Endothelial cell of hepatic sinusoid (primary cell): ENCODE measurements at regions not wholly inside any gene's neighbourhood (a gene's known extent, or its start where the extent isn't known, plus 50 kb on each side); places are given as distances from the start of the nearest gene placed in this dataset.

Source experiments
- in situ Hi-C: cut with HindIII; loops from 2 replicates; pipeline ENCODE4 v1.10.0; 2017; ENCODE audit warnings: low sequenced_read_pairs

GRCh38 chr2:241942416-241943208 lies 73.1 kb downstream of the RTP5 start:
- in situ Hi-C loops: no loop called here

- in situ Hi-C loops: no loop called here
Observed at GRCh38 chr2:241943209-241943850, 73.8 kb downstream of the RTP5 start.

DNA sequence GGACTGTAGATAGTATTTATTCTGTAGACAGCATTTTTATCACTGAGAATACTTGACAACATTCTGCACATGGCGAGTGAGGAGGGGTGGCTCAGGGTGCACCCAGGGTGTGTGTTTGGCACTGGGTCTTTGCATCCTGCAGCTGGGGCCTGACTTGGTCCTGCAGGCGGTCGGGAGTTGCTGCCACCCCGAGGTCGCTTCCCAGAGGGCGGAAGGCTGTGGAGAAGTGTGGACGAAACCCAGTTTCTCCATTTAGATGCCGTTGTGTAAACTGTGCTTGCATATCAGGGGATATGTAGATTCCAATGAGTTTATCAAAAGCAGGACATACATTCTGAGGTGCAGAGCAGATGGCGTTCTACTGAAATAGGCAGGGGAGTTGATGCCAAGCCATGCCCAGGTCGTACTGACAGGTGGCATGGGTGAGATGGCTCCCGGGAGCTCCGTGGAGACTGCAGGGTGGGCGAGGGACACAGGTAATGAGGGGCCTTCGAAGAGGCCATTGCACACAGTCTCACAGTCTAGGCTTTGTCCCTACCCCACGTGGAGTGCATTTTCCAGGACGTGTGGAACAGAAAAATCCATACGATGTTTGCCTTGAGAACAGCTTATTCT lies 74.5 kb downstream of the RTP5 start:
- in situ Hi-C loops: no loop called here

- in situ Hi-C loops: no loop called here
Observed at GRCh38 chr2:241944821-241945220, 75.3 kb downstream of the RTP5 start.

- in situ Hi-C loops: no loop called here
Observed at GRCh38 chr2:241945311-241945710, 75.8 kb downstream of the RTP5 start.

GRCh38 chr2:241945803-241946202 lies 76.3 kb downstream of the RTP5 start:
- in situ Hi-C loops: no loop called here

DNA sequence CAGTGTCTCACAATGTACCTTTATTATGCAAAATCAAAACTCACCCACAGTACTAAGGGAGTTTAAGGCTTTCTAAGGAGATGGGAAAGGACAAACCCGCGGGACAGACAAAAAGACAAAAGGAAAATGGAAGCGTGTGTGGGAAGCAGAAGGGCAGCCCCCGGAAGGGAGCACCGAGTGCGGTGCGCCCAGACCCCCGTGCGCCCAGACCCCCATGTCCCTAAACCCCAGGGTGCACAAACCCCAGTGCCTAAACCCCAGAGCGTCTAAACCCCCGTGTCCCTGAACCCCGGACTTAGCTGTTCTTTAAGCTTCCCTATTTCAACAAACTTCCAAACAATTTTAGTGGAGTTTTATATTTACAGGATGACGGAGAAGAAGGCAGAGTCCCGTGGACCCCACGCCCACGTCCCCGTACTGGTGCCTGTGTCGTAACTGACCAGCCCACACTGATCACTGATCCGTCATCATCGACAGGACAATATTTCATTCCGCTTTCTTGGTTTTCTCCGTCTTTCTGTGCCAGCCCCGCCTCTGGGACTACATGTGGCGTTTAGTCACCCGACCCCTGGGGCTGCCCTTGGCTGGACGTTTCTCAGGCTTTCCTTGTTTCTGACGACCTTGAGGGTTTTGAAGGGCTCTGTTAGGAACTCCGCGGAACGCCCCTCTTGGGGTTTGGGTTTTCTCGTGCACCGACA lies 76.9 kb downstream of the RTP5 start:
- in situ Hi-C loops: no loop called here

GRCh38 chr2:241947004-241947350 lies 77.4 kb downstream of the RTP5 start:
- in situ Hi-C loops: no loop called here

DNA sequence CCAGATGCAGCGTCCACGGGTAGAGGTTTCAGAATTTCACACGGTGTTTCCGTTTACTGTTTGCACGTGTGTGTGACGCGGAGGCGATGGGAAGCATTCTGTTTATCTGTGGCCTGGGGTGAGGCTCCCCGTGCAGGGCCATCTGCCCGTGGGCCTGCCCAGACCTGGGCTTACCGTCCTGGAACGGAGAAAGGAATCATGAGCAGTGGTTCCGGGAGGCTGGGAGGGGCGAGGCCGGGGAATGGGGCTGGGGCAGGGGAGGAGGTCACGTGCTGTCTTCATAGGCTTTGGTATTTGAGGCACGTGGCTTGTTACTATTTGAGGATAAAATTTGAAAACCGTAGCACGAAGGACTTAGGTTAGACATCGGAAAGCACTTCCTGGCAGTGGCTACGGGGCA lies 77.9 kb downstream of the RTP5 start:
- in situ Hi-C loops: no loop called here

DNA sequence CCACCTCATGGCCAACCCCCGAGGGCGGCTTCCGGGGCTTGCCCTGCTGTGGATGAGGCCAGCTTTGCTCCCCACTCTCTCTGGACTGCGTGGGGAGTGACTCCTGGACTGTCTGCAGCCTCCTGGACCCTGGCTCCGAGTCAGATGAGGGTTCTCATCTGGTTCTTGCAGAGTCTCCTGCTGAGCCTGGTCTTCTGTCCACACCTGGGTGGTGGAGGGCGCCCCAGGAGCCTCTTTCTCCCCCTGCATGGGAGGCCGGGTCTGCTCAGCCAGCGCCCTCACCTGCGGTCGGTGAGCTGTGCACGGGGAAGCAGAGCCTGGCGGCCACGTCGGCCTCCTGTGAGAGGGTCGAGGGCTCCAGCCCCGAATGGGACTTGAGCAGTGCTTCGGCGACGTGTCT lies 78.3 kb downstream of the RTP5 start:
- in situ Hi-C loops: no loop called here

DNA sequence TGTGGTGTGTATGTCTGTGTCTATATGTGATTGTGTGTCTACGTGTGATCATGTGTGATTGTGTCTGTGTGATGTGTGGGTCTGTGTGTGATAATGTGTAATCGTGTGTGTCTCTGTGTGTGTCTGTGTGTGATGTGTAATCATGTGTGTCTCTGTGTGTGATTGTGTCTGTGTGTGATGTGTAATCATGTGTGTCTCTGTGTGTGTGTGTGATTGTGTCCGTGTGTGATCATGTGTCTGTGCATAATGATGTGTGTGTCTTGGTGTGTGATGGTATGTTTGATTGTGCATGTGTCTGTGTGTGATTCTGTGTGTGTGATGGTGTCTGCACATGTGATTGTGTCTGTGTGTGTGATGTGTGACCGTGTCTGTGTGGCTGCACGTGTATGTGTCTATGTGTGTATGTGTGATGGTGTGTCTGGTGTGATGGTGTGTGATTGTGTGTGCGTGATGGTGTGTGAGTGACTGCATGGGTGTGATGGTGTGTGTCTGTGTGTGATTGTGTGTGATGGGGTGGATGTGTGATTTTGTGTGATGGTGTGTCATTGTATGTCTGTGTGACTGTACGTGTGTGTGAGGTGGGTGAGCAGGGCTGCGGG lies 78.9 kb downstream of the RTP5 start:
- in situ Hi-C loops: no loop called here

DNA sequence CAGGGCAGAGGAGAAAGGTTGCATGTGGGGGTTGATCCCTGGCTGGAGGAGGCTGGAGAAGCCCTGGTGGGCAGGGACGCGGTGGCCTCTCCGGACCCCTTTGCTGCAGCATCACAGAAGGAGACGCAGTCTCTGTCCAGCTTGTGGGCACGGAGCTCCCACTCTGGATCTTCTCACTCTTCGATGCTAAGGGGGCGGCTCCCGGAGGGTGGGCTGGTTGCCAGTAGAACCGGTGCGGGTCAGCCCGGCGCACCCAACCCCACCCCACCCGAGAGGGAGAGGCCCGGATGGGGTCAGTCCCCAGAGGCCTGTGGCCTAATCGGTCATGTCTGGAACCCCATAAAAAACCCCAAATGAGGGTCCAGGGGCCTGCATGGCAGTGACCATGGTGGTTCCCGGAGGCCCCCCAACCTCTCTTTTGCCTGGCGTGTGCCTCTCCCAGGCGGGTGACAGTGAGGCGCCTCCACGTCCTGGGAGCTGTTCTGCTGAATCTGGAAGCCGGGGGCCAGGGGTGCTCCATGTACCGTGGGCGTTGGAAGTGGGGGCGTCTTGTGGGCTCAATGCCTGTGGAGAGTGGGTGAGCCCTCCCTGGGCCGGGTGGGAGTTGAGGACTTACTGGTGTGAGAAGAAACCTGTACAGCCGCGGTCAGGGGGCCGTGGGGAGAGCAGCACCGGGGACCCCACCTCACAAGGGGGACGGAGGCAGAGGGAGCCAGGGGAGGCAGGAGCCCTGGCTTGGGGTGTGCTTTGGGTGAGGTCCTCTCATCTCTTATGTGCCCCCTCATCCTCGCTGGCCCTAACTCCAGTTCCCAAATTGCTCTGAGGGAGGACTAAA lies 79.6 kb downstream of the RTP5 start:
- in situ Hi-C loops: no loop called here

GRCh38 chr2:241949736-241950412 lies 80.3 kb downstream of the RTP5 start:
- in situ Hi-C loops: no loop called here

GRCh38 chr2:241950413-241951315 lies 81.1 kb downstream of the RTP5 start:
- in situ Hi-C loops: no loop called here

DNA sequence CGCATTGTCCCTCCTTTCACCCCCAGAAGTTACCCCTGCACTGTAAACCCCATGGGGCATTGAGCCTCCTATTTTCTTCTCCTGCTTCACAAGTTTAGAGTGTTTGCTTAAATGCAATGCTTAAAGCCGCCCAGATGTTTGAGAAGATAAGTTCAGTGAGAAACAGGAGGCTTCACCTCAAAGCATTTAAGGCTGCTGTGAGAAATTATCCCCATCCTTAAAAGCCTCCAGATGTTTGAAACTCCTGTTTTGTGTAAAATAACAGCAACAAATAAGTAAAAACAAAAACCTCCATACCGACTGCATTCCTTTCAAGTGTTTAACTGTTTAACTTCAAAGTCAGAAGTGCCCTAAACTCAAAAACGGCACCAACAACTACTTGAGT lies 81.8 kb downstream of the RTP5 start:
- in situ Hi-C loops: no loop called here

GRCh38 chr2:241951920-241952319 lies 82.4 kb downstream of the RTP5 start:
- in situ Hi-C loops: no loop called here

GRCh38 chr2:241952816-241953215 lies 83.3 kb downstream of the RTP5 start:
- in situ Hi-C loops: no loop called here

DNA sequence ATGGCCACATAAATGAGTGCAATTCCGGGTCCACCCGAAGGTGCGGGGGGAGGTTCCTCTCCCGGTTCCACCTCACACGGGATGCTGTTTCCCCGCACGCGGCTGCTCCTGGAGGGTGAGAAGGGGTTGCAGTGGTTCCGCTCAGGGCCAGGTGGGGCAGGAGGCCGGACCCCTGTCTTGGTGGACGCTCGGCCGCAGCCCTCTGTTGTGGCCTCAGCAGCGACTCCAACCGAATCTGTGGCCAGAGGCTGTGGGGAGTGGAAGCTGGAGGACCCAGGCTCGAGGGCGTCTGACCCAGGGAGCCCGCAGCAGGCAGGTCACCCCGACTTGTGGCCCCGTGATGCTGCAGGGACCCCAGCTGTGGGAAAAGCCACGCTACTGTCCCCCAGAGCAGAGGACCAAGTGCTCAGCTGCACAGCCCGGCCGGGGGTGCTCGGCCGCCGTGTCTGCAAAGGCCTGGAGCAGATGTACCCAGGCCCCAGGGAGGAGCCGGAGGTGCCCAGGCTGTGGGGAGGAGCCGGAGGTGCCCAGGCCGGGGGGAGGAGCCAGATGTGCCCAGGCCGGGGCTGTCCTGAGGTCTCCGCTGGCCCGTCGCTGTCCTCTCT lies 83.9 kb downstream of the RTP5 start:
- in situ Hi-C loops: no loop called here
